ENCODE measurements at regions not wholly inside any gene's neighbourhood (a gene's known extent, or its start where the extent isn't known, plus 50 kb on each side); places are given as distances from the start of the nearest gene placed in this dataset.
"Not testable (repeated sequence)": the region's sequence is repeated elsewhere in the genome, so short reads cannot be mapped to it uniquely, and the experiment has no call there.

DNA sequence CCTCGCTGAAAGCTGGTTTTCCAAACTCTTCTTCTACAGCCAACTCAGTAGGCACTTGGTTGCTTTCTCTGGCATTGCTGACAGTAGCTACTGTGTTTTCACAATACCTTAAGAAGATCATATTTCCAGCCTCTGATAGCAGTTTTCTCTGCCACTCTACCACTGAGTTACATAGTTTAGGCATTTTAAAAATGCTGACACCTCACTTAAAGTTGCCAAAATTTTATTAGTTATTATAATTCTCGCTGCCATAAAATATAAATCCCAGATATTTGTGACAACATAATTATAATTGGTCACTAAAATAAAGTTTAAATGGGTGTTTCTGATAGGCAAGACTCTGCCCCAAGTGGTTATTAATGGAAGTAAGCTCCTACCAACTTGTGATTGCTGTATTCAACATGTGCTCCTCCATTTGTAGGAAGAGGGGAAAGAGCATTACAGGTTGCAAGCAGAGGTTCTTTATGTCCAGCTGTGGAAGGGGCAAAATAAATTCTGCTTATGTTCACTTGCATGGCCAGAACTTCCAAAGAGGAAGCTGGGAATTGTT is 1202.8 kb downstream of the CNTNAP5 start:
- Histone ChIP-seq H3K4me3 (no peak overlapping the region), H3K27me3 (no peaks in the 10 kb centered on the region), H3K36me3 (no peaks in the 10 kb centered on the region), H3K4me1 (no peaks in the 10 kb centered on the region), H3K9me3 (peaks cover 0 to 3% (median 0%) of the 10 kb centered on the region in 4 donors), H3K27ac (no peak overlapping the region)
- TF ChIP-seq POLR2A (IDR thresholded peaks at IDR 0.05): no peak
- TF ChIP-seq, protein P1, sequence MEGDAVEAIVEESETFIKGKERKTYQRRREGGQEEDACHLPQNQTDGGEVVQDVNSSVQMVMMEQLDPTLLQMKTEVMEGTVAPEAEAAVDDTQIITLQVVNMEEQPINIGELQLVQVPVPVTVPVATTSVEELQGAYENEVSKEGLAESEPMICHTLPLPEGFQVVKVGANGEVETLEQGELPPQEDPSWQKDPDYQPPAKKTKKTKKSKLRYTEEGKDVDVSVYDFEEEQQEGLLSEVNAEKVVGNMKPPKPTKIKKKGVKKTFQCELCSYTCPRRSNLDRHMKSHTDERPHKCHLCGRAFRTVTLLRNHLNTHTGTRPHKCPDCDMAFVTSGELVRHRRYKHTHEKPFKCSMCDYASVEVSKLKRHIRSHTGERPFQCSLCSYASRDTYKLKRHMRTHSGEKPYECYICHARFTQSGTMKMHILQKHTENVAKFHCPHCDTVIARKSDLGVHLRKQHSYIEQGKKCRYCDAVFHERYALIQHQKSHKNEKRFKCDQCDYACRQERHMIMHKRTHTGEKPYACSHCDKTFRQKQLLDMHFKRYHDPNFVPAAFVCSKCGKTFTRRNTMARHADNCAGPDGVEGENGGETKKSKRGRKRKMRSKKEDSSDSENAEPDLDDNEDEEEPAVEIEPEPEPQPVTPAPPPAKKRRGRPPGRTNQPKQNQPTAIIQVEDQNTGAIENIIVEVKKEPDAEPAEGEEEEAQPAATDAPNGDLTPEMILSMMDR (IDR thresholded peaks at IDR 0.05): no peak
- no peak for DNase-seq

DNA sequence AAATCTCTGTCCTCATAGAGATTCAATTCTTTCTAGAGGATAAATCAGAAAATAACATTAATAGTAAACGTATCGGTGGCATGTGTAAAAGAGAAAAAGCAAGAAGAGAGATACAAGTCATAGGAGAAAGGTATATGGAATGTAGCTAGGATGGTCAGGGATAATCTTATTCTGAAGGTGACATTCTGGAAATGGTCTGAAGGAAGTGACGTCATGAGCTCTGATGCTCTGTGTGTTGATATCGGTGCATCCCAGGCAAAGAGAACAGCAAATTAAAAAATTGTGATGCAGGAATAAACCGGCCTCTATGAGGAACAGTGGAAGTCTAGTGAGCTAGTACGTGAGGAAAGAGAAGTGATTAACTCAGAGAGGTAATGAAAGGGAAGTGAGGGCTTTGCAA is 1215.8 kb downstream of the CNTNAP5 start:
- H3K9me3 ChIP-seq: peaks cover 0 to 4% (median 0%) of the 10 kb centered on the region in 4 donors
- H3K27me3 ChIP-seq: no peaks in the 10 kb centered on the region
- no peaks in the 10 kb centered on the region for H3K36me3 ChIP-seq
- H3K27ac ChIP-seq: no peak overlapping the region
- no peak for TF ChIP-seq POLR2A (IDR thresholded peaks at IDR 0.05)
- TF ChIP-seq, protein P1 (IDR thresholded peaks at IDR 0.05): no peak
- no peaks in the 10 kb centered on the region for H3K4me1 ChIP-seq
- no peak for DNase-seq
- no peak overlapping the region for H3K4me3 ChIP-seq

DNA sequence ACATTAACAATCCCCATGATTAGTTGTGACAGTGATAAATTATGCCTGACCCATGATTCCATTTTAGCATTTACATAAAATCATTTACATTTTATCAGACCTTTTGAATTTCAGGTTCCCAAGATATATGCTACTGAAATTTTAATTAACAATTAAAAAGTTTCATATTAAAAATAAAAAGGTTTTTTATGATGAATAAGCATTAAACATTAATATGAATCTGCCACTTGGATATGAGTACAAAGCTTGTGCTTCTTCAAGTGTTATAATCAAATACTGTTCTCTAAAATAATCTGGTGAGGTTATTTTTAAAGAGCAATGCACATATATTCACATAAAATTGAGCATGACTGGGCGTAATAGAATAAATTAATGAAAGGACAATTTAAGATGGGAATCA is 1218.0 kb downstream of the CNTNAP5 start:
- Histone ChIP-seq H3K27ac (no peak overlapping the region), H3K27me3 (no peaks in the 10 kb centered on the region), H3K4me3 (no peak overlapping the region), H3K36me3 (no peaks in the 10 kb centered on the region), H3K4me1 (no peaks in the 10 kb centered on the region), H3K9me3 (no peaks in the 10 kb centered on the region)
- TF ChIP-seq POLR2A (IDR thresholded peaks at IDR 0.05): no peak
- TF ChIP-seq, protein P1 (IDR thresholded peaks at IDR 0.05): no peak
- DNase-seq: no peak

DNA sequence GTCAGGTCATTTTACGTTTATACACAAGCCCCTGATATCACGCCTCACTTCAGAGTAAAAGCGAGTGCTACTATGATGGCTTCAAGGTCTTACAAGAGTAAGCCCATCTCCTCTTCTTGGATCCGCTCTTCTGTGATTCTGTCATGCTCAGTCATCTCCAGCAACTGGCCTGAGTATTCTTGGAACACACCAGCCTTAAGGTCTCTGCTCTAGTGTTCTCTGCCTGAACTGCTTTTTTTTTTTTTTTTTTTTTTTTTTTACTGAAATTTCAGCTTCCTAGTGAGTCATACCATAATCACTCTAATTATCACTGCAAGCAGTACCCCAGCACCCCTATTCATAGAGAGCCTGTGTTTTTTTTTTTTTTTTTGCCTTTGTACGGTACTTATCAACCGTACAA is 1228.9 kb downstream of the CNTNAP5 start:
- no peaks in the 10 kb centered on the region for H3K9me3 ChIP-seq
- TF ChIP-seq POLR2A (IDR thresholded peaks at IDR 0.05): no peak
- TF ChIP-seq, protein P1 (IDR thresholded peaks at IDR 0.05): no peak
- no peaks in the 10 kb centered on the region for H3K27me3 ChIP-seq
- DNase-seq: no peak
- H3K4me1 ChIP-seq: no peaks in the 10 kb centered on the region
- H3K36me3 ChIP-seq: no peaks in the 10 kb centered on the region
- H3K4me3 ChIP-seq: no peak overlapping the region
- H3K27ac ChIP-seq: no peak overlapping the region

DNA sequence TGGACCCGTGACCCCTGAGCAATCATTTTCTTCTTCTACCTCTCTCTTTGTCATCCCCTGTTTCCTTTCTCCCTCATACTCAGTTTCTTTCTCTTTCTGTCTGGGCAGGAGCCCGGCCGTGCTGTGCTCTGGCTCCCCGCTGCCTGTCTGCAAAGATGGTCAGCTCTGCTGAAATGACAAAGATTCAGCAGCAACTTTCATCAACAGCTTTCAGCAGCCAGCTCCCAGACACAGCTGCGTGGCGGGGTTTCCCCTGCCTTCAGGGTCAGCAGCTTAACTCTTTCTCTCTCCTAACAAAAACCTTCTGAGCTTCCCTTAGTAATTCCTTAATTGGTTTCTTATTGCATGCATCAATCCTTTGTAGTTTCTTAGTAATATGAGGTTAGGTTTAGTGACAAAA is 1234.4 kb downstream of the CNTNAP5 start:
- no peak overlapping the region for H3K4me3 ChIP-seq
- H3K27ac ChIP-seq: no peak overlapping the region
- H3K4me1 ChIP-seq: no peaks in the 10 kb centered on the region
- H3K9me3 ChIP-seq: no peaks in the 10 kb centered on the region
- no peak for TF ChIP-seq POLR2A (IDR thresholded peaks at IDR 0.05)
- TF ChIP-seq, protein P1 (IDR thresholded peaks at IDR 0.05): no peak
- H3K36me3 ChIP-seq: no peaks in the 10 kb centered on the region
- H3K27me3 ChIP-seq: no peaks in the 10 kb centered on the region
- DNase-seq: no peak

DNA sequence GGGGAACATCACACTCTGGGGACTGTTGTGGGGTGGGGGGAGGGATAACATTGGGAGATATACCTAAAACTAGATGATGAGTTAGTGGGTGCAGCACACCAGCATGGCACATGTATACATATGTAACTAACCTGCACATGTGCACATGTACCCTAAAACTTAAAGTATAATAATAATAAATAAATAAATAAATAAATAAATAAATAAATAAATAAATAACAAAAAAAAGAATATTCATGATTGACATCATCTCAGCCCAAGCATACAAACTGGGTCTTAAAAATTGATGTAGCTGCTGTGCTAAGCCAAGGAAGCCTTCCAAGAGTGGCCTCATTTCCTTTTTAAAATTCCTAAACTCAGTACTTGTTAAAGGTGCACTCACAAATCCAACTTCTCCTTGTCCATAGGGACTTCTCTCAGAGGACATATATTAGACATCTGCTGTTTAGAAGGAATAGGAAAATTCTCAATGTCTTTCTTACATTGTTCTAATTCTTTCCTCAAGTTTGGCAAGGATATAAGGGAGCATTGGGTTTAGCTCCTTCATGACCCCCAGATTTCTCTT is 1235.4 kb downstream of the CNTNAP5 start:
- not testable (repeated sequence) for H3K4me1 ChIP-seq, H3K4me3 ChIP-seq, H3K27me3 ChIP-seq, H3K27ac ChIP-seq, H3K9me3 ChIP-seq, DNase-seq, H3K36me3 ChIP-seq
